Pancreas (tissue), 10 donors: ENCODE measurements at regions not wholly inside any gene's neighbourhood (a gene's known extent, or its start where the extent isn't known, plus 50 kb on each side); places are given as distances from the start of the nearest gene placed in this dataset.
"Not testable (repeated sequence)": the region's sequence is repeated elsewhere in the genome, so short reads cannot be mapped to it uniquely, and the experiment has no call there.

ENCODE experiments used
- ATAC-seq, 4 donors: fragments of 200-7000 bp; cut with Tn5 transposase; one replicate each; pipeline versions ENCODE4 v1.8.0 to v1.9.1; 2020; ENCODE audit warnings: mild to moderate bottlenecking in 4 of 4, moderate library complexity in 4 of 4
- DNase-seq, 6 donors: peaks; one replicate each; pipeline ENCODE4 v3.0.0-alpha.2; 2020
- FAIRE-seq: peaks from 2 replicates; lab custom pipeline; 2012; peaks lifted over from hg19 to GRCh38; lab: Jason Lieb, UNC
- H3K27ac ChIP-seq, 4 donors: fragments of 200-600 bp; sonication (generic); 1 replicate in 3 of 4; 2 replicates in 1 of 4; pipeline versions ENCODE4 v1.5.0 to v1.8.0; 2020
- H3K27me3 ChIP-seq, 4 donors: fragments of 200-600 bp; one replicate each; pipeline ENCODE4 v1.8.0; 2021
- H3K36me3 ChIP-seq, 3 donors: fragments of 200-600 bp; sonication (generic) in 1 of 3; one replicate each; pipeline versions ENCODE4 v1.5.0 to v1.8.0; 2020 to 2021
- H3K4me1 ChIP-seq, 3 donors: fragments of 200-600 bp; one replicate each; pipeline ENCODE4 v1.8.0; 2021
- H3K4me3 ChIP-seq, 4 donors: fragments of 200-600 bp; sonication (generic) in 2 of 4; one replicate each; pipeline versions ENCODE4 v1.5.0 to v1.8.0; 2020 to 2021
- H3K9me3 ChIP-seq, 4 donors: fragments of 200-600 bp; one replicate each; pipeline ENCODE4 v1.8.0; 2021
- WGBS, 2 donors: extraction: QIAGEN DNeasy Blood & Tissue Kit; methylation state at CpG; one replicate each; pipeline ENCODE4 v1.1.7; 2013; 5-methylcytosine and 5-hydroxymethylcytosine counted together
- intact Hi-C, 3 donors: fragments of 100-400 bp; cut with DNase I; formaldehyde crosslinking; loops; one replicate each; pipeline versions ENCODE4 v1.11.1 to v1.14.2; 2022
- TF ChIP-seq, protein P1 (sequence below), 4 donors: fragments of 200-600 bp; sonication (generic) in 3 of 4; IDR thresholded peaks; one replicate each; pipeline versions ENCODE4 v1.5.0 to v1.8.0; 2021; ENCODE audit warnings: antibody characterized with exemption in 4 of 4
- donor health status: healthy with polysubstance abuse.
- donor health status: DM: no; HTN: no; CAD: no; lungs with moderate emphysema.
- donor health status: DM: no; HTN: no; CAD: no.
- donor health status: control.
- donor health status: control.
- donor health status: Bipolar disorder and iron deficiency.
- donor health status: DM: yes; HTN: yes; CAD: no.
- donor health status: DM: no; HTN: no; CAD: no.
- donor health status: DM: no; HTN: no; CAD: no.
- donor health status: DM: yes; HTN: yes; CAD: no.

- Histone ChIP-seq H3K4me3 (no peak overlapping the region), H3K27me3 (no peaks in the 10 kb centered on the region), H3K27ac (no peak overlapping the region), H3K9me3 (no peaks in the 10 kb centered on the region), H3K36me3 (no peaks in the 10 kb centered on the region), H3K4me1 (no peaks in the 10 kb centered on the region)
- FAIRE-seq (no peak), DNase-seq (no peak), ATAC-seq (peak in 1 of 4 donors; percentile 35)
- intact Hi-C loops = no loop called here
- 76 to 88% methylated on average over 3 of the region's 3 CpGs for WGBS, 2 donors
- TF ChIP-seq, protein P1, sequence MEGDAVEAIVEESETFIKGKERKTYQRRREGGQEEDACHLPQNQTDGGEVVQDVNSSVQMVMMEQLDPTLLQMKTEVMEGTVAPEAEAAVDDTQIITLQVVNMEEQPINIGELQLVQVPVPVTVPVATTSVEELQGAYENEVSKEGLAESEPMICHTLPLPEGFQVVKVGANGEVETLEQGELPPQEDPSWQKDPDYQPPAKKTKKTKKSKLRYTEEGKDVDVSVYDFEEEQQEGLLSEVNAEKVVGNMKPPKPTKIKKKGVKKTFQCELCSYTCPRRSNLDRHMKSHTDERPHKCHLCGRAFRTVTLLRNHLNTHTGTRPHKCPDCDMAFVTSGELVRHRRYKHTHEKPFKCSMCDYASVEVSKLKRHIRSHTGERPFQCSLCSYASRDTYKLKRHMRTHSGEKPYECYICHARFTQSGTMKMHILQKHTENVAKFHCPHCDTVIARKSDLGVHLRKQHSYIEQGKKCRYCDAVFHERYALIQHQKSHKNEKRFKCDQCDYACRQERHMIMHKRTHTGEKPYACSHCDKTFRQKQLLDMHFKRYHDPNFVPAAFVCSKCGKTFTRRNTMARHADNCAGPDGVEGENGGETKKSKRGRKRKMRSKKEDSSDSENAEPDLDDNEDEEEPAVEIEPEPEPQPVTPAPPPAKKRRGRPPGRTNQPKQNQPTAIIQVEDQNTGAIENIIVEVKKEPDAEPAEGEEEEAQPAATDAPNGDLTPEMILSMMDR (IDR thresholded peaks at IDR 0.05) = no peak
Observed at GRCh38 chr21:38999161-38999560, 184.1 kb downstream of the PSMG1 start.

DNA sequence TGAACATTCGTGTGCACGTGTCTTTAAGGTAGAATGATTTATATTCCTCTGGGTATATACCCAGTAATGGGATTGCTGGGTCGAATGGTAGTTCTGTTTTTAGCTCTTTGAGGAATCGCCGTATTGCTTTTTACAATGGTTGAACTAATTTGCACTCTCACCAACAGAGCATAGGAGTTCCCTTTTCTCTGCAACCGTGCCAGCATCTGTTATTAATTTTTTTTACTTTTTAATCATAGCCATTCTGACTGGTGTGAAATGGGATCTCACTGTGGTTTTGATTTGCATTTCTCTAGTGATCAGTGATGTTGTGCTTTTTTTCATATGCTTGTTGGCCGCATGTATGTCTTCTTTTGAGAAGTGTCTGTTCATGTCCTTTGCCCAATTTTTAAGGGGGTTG lies 185.0 kb downstream of the PSMG1 start:
- FAIRE-seq, intact Hi-C loops, H3K36me3 ChIP-seq, H3K4me3 ChIP-seq, ATAC-seq, H3K4me1 ChIP-seq, H3K27ac ChIP-seq, H3K9me3 ChIP-seq, DNase-seq, H3K27me3 ChIP-seq: not testable (repeated sequence)
- 73 to 80% methylated on average over 7 of the region's 7 CpGs for WGBS, 2 donors

DNA sequence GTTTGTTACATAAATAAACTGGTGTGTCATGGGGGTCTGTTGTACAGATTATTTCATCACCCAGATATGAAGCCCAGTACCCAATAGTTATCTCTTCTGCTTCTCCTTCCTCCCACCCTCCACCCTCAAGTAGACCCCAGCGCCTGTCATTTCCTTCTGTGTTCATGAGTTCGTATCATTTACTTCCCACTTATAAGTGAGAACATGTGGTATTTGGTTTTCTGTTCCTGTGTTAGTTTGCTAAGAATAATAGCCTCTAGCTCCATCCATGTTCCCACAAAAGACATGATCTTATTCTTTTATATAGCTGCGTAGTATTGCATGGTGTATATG lies 185.4 kb downstream of the PSMG1 start:
- H3K27ac ChIP-seq, ATAC-seq, FAIRE-seq, DNase-seq, intact Hi-C loops, H3K27me3 ChIP-seq, H3K9me3 ChIP-seq, H3K36me3 ChIP-seq, H3K4me3 ChIP-seq, H3K4me1 ChIP-seq: not testable (repeated sequence)
- 67 to 90% methylated on average over 3 of the region's 3 CpGs for WGBS, 2 donors

DNA sequence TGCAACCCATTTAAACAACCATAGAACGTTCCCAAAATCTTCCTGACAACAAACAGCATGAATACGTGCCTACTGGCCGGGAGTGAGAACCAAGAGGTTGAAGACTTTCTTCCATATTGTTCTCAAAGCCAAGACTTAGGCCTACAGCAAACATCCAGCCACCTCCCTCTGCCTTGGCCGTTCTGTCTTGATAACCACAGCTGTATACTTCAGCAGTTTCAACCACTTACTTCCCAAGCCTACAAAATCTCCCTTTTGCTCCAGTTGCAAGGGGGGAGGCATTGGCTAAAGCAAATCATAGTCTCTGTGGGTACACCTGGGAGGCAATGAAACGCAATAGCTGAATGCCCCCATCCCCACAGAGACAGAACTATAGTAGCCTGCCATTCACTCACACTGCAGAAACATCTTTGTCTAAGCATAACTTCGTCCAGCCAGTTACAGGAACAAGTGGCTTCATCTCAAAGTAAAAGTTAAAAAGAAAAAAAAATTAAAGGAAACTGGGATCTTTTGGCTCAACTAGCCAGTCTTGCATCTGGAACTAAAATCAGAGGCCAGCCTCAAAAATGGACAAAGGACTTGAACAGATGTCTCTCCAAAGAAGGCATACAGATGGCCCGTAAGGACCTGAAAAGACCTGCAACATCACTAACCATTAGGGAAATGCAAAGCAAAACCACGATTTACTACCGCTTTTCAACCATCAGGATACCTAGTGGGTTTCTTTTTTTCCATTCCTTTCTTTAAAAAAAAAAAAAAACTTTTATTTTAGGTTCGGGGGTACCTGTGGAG lies 186.0 kb downstream of the PSMG1 start:
- H3K9me3 ChIP-seq = no peaks in the 10 kb centered on the region
- DNase-seq (no peak), ATAC-seq (no peak), FAIRE-seq (no peak)
- H3K36me3 ChIP-seq = no peaks in the 10 kb centered on the region
- intact Hi-C loops = no loop called here
- TF ChIP-seq, protein P1 (IDR thresholded peaks at IDR 0.05) = no peak
- H3K27me3 ChIP-seq = no peaks in the 10 kb centered on the region
- H3K27ac ChIP-seq = peak overlapping the region in 1 of 4 donors; percentile 22
- no peak overlapping the region for H3K4me3 ChIP-seq
- H3K4me1 ChIP-seq = peaks cover 0 to 5% (median 0%) of the 10 kb centered on the region in 3 donors
- 61 to 70% methylated on average over 10 of the region's 10 CpGs for WGBS, 2 donors

GRCh38 chr21:38996355-38996754 lies 186.9 kb downstream of the PSMG1 start:
- H3K4me3 ChIP-seq = no peak overlapping the region
- no peak for DNase-seq
- TF ChIP-seq, protein P1 (IDR thresholded peaks at IDR 0.05) = no peak
- ATAC-seq = no peak
- H3K27me3 ChIP-seq = no peaks in the 10 kb centered on the region
- H3K36me3 ChIP-seq = no peaks in the 10 kb centered on the region
- intact Hi-C loops = no loop called here
- no peak for FAIRE-seq
- 77 to 82% methylated on average over 2 of the region's 2 CpGs for WGBS, 2 donors
- no peak overlapping the region for H3K27ac ChIP-seq
- H3K9me3 ChIP-seq = no peaks in the 10 kb centered on the region
- peaks cover 0 to 5% (median 0%) of the 10 kb centered on the region in 3 donors for H3K4me1 ChIP-seq

- no peak overlapping the region for H3K4me3 ChIP-seq
- no peak overlapping the region for H3K27ac ChIP-seq
- ATAC-seq = no peak
- peaks cover 0 to 5% (median 0%) of the 10 kb centered on the region in 3 donors for H3K4me1 ChIP-seq
- H3K9me3 ChIP-seq = no peaks in the 10 kb centered on the region
- intact Hi-C loops = no loop called here
- 67 to 76% methylated on average over 5 of the region's 5 CpGs for WGBS, 2 donors
- FAIRE-seq = no peak
- no peaks in the 10 kb centered on the region for H3K27me3 ChIP-seq
- H3K36me3 ChIP-seq = no peaks in the 10 kb centered on the region
- DNase-seq = no peak
- TF ChIP-seq, protein P1 (IDR thresholded peaks at IDR 0.05) = no peak
Observed at GRCh38 chr21:38995731-38996130, 187.5 kb downstream of the PSMG1 start.
